Tibial nerve (tissue), 4 donors: ENCODE measurements at regions not wholly inside any gene's neighbourhood (a gene's known extent, or its start where the extent isn't known, plus 50 kb on each side); places are given as distances from the start of the nearest gene placed in this dataset.

Experiments used
- EP300 ChIP-seq, 2 donors: sonication (generic); formaldehyde crosslinking; IDR thresholded peaks; one replicate each; pipeline ENCODE4 v1.6.1; 2017; ENCODE audit warnings: antibody characterized with exemption in 2 of 2, mild to moderate bottlenecking in 1 of 2
- POLR2A ChIP-seq, 2 donors: fragments of 450-650 bp; IDR thresholded peaks; one replicate each; pipeline ENCODE4 v1.6.1; 2017; ENCODE audit warnings: antibody characterized with exemption in 2 of 2, mild to moderate bottlenecking in 2 of 2, moderate library complexity in 2 of 2
- TF ChIP-seq, protein P1 (sequence below), 5 experiments: fragments of 200-600 bp in 3 of 5; fragments of 450-650 bp in 2 of 5; sonication (generic) in 3 of 5; IDR thresholded peaks; one replicate each; pipeline ENCODE4 v1.5.1; 2016 to 2019; ENCODE audit warnings: antibody characterized with exemption in 5 of 5, mild to moderate bottlenecking in 3 of 5, moderate library complexity in 2 of 5

- TF ChIP-seq, protein P1, sequence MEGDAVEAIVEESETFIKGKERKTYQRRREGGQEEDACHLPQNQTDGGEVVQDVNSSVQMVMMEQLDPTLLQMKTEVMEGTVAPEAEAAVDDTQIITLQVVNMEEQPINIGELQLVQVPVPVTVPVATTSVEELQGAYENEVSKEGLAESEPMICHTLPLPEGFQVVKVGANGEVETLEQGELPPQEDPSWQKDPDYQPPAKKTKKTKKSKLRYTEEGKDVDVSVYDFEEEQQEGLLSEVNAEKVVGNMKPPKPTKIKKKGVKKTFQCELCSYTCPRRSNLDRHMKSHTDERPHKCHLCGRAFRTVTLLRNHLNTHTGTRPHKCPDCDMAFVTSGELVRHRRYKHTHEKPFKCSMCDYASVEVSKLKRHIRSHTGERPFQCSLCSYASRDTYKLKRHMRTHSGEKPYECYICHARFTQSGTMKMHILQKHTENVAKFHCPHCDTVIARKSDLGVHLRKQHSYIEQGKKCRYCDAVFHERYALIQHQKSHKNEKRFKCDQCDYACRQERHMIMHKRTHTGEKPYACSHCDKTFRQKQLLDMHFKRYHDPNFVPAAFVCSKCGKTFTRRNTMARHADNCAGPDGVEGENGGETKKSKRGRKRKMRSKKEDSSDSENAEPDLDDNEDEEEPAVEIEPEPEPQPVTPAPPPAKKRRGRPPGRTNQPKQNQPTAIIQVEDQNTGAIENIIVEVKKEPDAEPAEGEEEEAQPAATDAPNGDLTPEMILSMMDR (IDR thresholded peaks at IDR 0.05), result no peak
- TF ChIP-seq POLR2A (IDR thresholded peaks at IDR 0.05) (no peak), EP300 (IDR thresholded peaks at IDR 0.05) (no peak)
Observed at GRCh38 chrX:69085151-69085550, 80.1 kb downstream of the PJA1 start.
